Stimulated activated CD8-positive, alpha-beta memory T cell treated with anti-CD3 and anti-CD28 coated beads, Interleukin-4, amount 100 ng/mL, for 1 hour (primary cell): ENCODE measurements at regions not wholly inside any gene's neighbourhood (a gene's known extent, or its start where the extent isn't known, plus 50 kb on each side); places are given as distances from the start of the nearest gene placed in this dataset.

Source experiments
- DNase-seq, 2 donors: peaks; one replicate each; pipeline ENCODE4 v3.0.0-alpha.2; 2020; ENCODE audit warnings: low read depth in 2 of 2, low spot score in 1 of 2

DNA sequence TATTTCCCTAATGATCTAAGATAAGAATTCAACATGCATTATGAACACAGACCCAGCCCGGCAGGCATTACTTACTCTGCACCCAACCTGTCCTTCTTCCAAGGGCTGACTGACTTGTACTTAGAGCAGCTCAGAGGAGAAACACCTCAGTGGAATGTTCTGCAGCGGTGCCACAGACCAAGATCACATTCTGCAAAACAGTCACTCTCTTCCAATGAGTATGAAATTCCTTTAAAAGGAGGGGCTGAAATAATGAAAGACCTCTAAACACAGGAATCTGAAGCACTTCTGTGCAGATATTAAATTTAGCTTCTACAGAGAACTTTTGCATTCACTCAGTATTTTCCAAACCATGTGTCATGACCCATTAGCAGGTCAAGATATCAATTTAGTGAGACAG is 172.9 kb downstream of the ZDHHC21 start:
- DNase-seq = no peak

DNA sequence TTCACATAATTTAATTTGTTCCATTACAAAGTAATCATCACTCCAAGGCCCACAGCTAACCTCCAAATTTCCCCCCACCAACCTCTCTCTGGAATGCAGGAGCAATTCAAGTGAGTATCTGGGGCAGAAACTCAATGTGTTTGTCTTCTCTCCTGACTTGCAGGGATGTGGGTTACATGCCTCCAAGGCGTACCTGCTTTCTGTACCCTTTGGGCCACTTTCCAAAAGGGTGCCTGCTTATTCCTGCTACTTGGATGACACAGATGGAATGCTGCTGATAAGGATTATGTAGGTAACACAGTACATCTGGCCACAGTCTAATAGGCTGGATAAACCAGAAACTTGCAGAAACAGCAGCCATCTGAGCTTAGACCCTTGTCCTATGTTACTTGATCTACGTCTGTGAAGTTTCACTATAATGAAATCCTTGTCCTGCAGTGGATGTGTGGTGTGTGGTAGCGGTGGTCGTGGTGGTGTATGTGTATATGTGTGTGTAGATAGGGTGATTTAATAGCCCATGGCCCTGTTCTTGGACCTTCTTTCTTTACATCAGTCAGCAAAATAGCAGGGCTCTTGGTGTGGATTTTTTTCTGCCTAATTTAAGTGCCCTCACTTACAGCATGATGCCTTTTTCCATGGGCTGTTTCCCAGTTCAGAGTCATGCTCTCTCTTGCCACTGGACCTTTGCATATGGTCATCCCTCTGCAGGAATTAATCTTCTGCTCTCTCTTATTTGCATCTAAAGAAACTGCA is 175.9 kb downstream of the ZDHHC21 start:
- DNase-seq = no peak

DNA sequence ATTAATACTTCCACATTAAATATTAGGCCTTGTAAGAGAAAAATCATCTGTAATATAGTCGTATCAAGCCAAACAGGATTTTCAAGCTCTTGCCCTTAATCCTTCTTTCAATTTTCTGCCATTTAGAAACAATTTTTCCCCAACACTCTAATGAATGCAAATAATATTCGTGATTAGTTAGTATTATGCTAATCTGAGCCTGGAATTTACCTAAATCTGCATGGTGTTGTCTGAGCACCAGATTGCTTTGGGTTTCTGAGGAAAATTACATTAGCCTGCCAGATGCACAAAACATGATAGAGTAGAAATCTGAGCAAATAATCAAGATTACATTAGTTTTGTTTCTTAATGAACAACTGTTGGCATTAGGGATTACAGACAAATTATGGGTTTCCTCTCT is 176.6 kb downstream of the ZDHHC21 start:
- DNase-seq = no peak

DNA sequence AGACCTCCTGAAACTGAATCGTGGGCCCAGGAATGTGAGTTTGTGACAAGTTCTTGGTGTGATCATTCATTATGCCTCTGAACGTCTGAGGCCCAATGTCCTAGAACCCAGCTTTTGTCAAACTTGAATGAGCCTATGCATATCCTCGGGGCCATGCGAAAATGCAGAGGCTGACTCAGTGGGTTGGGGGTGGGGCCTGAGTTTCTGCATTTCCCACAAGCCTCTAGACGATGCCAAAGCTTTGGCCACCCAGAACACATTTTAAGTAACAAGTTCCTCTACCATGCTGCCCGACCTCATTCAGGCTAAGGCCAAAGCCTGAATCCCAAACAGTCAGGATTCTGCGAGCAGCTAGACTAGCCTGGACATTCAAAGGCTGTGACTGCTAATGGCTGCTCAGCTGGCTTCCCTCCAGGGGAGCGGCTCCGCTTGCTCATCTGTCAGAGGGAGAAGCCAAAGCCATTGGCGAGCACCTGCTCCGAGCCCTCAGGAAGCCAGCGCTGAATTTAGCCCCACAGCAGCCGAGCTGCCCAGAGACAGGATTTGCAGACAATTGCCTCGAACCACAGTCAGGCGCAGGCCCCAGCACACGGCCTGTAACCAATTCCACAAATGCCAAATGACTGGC is 177.5 kb downstream of the ZDHHC21 start:
- DNase-seq = no peak

DNA sequence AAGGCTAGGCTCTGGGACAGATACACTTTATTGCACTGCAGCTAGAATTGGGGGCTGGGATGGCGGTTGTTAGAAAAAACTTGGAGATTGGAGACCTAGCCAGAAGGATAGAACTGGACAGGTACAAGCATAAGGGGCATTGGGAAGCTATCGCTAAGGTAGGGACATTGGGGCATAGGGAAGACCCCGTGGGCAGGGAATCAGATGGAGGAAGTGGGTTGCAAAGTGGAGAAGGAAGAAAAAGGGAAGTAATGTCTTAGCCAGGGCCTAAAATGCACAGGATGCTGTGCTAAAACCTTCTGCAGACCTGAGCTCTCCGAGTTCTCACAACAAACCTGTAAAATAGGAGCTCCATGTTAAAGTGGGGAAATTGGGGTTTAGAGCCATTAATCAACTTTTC is 178.2 kb downstream of the ZDHHC21 start:
- no peak for DNase-seq

DNA sequence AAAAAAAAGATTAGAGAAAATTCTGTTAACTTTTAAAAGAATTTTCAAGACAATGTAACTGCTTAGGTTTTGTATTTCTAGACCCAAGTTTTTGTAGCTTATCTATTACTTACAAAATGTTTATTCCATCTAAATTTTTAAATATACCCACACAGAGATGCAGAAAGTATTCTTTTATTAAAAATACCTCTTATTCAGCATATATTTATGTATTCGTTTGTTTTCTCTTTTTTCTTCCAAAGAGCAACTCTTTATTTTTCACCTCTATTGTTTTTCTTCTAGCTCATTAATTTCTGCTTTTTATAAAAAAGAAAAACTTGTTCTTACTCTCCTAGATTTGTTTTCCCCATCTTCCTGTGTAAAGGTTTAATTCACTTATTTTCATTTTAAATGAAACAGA is 180.3 kb downstream of the ZDHHC21 start:
- DNase-seq = no peak

DNA sequence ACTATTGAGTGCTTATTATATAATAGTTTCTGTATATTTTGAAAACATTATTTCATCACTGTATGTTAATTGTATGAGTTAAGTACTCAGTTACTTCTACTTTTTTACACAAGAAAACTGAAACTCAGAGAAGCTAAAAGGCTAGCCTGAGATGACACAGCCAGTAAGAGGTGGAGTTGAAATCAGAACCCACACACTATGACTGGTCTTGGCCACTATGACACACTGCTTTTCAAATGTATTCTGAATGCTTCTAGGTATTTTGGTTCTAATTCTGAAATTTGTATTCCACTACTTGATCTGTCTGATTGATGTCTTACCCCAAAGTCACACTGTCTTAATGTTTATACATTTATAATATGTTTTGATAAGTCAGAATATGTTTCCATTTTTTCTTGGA is 181.8 kb downstream of the ZDHHC21 start:
- no peak for DNase-seq

DNA sequence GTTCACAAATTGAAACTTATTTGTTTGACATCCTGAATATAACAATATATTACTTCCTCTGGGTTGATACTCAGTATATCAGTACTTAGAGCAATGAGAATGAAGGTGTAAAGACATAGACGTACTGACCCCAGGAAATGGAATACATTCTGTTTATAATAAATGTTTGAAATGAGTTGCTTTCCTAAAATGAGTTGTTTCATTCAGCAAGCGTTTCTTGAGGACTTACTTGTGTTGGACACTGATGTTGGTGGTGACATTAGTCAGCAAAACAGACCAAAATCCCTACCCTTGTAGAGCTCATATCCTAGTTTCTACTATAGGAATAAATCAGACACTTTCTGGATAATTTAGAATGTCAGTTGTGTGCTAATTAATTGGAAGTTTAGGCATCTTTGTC is 184.3 kb downstream of the ZDHHC21 start:
- no peak for DNase-seq

DNA sequence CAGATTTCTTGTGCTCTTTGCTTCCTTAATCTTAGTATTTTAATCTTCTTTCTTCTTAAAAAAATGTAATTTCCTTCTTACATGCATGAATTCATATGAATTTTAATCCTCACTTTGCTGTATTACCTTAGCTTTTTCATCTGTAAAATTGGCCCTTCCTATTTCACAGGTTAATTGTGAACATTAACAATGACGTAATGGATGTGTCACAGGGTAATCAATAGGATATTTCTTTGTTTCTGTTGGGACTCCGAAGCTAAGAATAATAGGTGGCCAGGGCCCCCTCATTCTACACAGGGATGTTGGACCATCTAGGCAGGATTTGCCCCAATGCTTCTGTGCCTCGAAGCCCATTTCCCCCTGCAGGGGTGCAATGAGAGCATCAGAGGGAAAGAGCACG is 187.4 kb upstream of the NFIB start:
- no peak for DNase-seq

DNA sequence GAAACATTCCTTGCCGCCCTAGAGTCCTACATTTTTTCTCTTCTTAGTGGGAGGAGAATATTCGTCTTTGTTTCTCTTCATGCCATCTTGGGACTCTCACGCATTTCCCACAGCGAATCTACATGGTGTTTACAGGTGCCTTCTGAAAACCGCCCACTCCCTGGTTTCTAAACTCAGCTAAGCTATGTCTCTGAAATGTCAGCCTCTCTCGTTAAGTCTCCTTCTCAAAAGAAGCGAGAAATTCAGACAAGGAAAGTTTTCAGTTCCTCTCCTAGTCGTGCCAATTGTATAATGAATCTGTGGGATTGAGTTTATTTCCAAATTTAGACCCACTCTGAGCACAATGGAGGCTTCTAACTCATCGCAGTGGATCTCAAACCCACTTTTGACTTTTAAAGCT is 186.8 kb upstream of the NFIB start:
- no peak for DNase-seq

DNA sequence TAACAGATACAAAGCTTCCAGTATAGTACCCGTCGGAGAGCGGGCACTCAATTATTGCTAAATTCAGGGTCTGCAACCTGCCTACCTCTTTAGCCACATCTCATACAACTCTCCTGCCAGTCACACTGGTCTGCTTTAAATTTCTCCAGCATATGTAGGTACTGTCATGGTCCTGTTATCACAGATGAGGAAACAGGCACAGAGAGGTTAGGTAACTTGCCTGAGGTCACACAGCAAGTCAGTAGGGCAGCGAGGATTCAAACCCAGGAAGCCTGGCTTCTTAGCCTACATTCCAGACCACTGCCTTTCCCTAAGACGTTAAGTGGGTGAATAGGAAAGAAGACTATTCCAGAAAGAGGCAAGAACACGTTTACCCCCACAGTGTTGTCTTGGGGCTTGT is 186.0 kb upstream of the NFIB start:
- no peak for DNase-seq

DNA sequence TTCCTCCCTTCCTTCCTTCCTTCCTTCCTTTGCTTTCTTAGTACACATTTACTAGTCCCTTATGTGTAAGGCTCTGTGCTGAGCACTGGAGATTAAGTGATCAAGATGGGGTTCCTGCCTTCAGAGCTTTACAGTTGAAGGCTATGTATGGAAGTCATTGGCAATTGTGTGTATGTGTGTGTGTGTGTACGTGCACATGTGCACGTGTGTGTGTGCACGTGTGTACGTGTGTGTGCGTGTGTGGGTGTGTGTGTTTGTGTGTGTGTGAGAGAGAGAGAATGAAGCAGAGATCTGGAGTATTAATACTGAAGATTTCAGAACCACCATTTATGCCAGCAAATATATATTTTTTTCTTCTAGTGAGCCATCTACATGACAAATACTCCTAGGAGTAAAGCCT is 184.9 kb upstream of the NFIB start:
- no peak for DNase-seq

DNA sequence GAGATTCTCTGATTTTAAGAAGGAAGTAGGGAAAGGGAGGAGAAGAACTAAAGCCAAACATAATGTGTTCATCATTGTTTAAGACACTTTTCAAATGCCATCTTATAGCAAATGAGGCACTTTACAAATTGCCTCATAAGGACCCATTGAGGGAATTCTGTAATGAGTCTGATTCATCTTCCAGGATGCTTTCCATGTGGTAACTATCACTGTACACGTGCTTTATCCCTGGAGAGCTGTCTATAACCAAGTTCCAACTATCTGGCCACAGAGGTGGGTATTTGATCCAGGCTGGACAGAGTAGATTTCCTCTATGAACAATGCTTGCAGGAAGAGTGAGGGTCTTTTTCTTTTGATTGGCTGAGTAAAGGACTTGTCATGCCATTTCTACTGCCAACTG is 183.5 kb upstream of the NFIB start:
- no peak for DNase-seq

DNA sequence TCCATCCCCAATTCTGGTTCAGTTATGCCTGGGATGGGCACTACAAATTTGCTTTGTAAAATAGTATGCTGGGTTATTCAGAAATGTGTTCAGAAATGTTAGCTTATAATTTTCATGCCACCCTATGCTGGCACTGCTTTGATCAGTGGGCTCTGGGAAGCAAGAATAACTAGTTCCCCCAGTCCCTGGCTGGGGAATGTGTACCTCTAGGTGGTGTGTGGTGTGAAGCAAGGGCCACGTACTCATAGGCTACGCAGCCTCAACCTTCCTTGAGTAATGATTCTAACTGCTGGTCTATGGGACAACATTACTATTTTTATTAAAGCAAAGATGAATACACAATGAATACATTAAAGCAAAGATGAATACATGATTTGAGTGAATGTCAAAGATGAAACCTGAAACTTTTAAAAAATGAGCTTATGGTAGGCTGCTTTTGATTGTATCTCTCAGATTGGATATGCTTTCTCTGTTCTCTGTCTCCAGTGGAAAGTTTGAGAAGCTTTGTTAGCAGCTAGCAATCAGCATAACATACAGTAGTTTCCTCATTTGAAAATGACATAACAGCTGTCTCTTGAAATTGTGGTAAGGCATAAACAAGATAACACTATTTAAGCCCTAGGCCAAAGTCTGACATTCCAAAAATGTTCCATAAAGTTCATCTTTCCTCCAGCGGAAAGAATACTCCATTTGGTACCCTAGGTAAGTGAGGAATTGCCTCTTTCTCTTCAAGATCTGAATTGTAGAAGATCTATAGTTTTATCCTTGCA is 174.7 kb upstream of the NFIB start:
- no peak for DNase-seq

DNA sequence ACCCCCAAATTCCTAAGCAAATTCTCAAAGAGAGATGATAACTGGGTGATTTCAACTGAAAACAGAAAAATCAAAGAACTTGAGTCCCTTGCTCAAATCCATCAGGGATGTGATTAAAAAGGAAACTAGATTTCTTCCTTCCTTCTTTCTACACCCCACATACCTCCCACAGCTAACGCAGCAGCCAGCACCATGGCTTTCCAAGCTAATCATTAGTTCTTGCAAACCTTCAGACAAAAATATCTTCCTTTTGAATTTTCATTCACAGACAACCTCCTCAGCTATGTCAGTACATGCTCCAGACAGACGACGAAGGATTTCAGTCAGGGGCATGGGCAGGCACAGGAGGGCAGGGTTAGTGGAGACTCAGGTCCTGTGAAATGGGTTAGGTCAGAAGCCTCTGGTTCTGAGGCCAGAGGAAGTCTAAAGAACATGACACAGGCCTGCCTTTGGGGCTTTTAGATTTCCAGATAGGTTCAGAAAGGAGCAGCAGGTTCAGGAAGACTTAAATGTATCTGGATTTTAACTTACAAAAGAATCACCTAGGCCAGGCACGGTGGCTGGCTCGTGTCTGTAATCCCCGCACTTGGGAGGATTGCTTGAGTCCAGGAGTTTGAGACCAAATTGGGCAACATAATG is 173.7 kb upstream of the NFIB start:
- no peak for DNase-seq

DNA sequence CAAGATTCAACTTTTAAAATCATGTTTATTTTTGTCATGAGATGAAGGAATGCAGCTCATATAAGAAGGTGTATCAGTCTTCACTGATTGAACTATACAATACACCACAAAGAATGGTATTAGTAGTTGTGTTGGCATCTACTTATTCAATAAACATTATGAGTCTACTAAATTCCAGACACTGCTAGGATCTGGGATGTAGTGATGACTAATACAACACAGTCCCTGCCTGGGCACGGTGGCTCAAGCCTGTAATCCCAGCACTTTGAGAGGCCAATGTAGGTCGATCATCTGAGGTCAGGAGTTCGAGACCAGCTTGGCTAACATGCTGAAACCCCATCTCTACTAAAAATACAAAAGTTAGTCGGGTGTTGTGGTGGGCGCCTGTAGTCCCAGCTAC is 171.4 kb upstream of the NFIB start:
- no peak for DNase-seq

DNA sequence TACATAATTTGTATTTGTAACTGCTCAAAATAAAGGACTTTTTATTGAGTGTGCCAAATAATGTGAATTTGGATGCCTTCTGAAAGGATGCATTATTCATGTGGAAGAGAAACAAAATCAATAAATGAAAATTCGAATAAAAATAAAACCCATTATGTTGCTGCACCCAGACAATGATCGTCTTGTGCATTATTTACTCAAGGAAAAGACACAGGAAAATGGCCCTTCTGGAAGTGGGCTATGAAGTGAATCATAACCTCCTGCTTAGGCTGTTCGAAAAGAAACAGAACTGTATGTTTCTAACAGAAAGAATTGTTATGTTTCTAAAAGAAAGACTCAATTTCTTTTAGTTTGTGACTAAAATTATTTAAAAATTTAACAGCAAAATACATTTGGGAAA is 168.9 kb upstream of the NFIB start:
- no peak for DNase-seq

DNA sequence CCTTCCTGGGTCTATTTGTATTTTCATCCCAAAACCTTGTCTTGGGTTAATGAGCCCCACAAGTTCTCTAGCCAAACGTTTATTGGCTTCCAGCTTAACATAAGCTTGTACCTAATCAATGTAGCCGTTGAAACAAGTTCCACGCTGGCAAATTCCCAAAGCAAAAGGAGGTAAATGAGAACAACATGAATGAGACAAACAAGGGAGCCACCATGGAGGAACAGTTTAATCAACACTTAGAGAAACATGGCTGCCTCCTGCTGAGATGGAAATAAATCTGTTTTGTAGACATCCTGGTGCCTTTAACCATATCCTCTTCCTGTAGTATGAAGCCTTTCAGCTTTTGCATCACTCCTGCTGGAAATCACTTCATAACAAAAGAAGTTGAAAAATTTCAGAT is 166.6 kb upstream of the NFIB start:
- no peak for DNase-seq

DNA sequence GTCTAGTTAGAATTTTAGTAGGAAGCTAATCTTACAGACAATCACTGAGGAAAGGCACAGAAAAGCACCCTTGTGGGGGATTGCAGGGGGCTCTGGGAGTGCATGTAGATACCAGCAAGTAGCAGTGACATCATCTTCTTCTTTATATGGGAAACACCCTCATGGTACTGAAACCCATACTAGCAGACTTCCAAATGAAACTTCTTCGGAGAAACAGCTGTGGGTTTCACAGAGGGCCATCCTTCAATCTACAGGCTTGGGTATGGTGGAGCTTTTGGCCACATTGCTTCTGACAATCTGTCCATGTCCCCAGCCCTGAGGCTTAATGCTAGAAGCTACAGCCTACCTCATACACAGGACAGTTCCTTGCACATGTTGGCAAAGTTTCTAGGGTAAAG is 165.2 kb upstream of the NFIB start:
- no peak for DNase-seq

DNA sequence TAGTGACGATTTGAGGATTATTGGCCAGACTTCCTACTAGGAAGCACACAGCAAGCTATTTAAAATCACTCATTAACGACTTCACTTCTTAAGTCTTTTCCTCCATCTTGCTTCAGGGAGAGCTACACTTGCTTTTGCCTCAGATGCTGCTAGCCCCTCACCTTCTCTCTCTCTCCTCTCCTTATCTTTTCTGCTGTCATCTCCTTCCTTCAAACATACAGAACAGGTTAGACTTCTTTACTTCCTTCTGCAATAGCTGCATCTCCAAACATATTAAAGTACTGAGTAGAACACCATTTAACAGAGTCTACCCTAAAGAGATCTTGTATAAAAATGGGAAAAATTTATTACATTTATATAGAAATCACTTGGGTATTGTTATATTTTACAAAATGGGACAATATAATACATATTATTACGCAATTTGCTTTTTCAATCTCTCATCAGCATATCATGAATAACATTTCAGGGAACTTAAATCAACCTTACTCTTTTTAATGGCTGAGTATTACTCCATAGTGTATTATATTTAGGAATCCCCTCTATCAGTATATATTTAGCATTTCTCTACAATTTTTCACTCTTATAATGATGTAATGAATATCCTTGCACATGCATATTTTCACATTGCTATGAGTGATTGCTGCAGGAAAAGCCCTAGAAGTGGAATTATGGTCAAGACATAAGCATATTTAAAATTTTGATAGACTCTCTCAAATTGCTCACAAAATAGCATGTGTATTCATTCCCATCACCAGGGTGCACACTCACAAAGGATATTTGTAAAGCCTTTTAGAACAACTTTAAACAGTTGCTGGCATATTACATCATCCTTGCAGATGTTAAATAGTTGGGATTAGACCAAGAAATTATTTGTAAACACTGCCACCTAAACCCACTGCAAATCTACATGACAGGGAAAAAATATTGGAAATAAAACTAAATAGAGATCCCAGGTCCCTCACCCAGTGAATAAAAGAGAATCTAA is 164.5 kb upstream of the NFIB start:
- no peak for DNase-seq

DNA sequence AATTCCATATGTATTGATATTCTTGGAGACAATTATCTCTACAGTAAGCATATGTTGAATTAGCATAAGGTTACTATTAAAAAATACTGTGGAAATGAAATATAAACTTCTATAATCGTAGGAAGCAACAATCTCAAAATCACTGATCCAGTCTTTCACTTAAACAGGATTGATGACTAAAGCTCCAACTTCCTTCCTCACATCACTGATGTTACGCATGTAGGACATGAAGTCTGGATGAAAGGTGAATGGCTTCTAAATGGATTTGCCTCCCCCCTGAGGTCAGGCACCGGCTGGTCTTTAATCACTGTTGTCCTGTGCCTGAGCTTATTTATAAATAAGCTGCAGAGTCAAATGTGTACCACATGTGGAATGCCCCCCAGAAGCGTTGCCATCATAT is 157.1 kb upstream of the NFIB start:
- DNase-seq = no peak
